22Rv1 (cell line): ENCODE measurements at regions not wholly inside any gene's neighbourhood (a gene's known extent, or its start where the extent isn't known, plus 50 kb on each side); places are given as distances from the start of the nearest gene placed in this dataset.

Experiments used
- CTCF ChIP-seq: fragments of 450-650 bp; IDR thresholded peaks from 2 replicates; pipeline ENCODE4 v1.5.1; 2017; ENCODE audit warnings: mild to moderate bottlenecking
- ZFX ChIP-seq: fragments of 450-650 bp; IDR thresholded peaks from 2 replicates; pipeline ENCODE4 v1.6.1; 2017; ENCODE audit warnings: antibody characterized with exemption, borderline replicate concordance

DNA sequence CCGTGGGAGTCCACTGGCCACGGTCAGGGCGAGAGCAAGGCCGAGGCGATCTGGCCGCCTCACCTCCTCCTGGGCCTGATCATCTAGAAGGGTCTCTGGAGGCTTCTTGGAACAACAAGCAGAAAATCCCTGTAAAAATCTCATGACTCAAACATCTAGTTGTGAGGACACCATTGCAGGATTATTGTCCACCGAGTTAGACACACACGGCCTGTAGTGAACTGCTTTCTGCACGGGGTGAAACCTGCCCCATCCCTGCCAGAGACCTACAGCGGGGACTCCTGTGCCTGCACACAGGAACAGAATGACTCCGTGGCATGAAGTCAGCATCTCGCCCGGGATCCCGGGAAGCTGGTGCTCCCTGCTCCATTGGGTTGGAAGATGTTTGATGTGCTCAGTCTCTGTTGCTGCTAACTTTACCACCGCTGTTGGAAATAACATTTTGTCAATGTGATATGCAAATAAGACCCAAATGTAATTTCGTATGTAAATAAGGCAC lies 267.0 kb upstream of the TCERG1L start:
- TF ChIP-seq CTCF (no peak), ZFX (no peak)
